ENCODE measurements at regions not wholly inside any gene's neighbourhood (a gene's known extent, or its start where the extent isn't known, plus 50 kb on each side); places are given as distances from the start of the nearest gene placed in this dataset.

GRCh38 chr2:241935774-241936173, 66.2 kb downstream of the RTP5 start:
- Histone ChIP-seq H3K36me3 (replicated peaks) (no peaks in the 10 kb centered on the region), H3K27me3 (ENCODE audit: low read depth) (no peaks in the 10 kb centered on the region), H3K4me3 (no peak overlapping the region), H3K4me1 (peaks cover 10% of the 10 kb centered on the region), H3K9me3 (no peaks in the 10 kb centered on the region; the same call in none of the 2 replicates)
- DNase-seq (ENCODE audit: low spot score in 2 of 2), result no peak
- in situ Hi-C loops (cut with MboI; ENCODE audit: low sequenced_read_pairs), result no loop called here

DNA sequence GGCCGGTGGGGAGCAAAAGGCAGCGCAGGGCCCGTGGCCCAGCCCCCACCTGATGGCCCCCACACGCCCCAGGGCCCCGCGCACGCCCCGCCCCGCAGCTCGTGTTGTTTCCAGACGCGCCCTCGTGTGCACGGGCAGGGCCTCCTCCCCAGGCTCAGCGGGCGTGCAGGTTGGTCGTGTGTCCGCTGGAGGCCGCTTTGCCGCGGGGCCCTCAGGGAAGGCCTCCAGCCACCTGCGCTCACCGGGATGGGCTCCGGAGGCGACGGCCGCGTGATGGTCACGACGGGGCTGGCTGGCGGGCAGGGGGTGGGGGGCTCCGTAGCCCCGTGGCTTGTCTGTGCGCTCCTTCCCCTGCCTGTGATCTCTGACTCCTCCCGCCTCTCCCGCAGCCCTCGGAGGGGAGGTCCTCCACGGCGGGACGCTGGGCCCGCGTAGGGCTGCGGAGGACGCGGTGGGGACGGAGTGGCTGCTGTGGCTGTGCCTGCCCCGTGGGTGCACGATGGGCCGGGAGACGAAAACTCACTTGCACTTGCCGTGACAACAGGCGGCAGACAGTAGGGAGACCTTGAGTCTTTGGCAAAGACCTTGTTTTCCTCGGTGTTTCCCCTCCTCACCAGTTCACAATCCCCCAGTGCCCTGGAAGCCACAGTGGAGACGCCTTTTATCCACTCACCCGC, 67.1 kb downstream of the RTP5 start:
- Histone ChIP-seq H3K27me3 (ENCODE audit: low read depth) (no peaks in the 10 kb centered on the region), H3K4me1 (peaks cover 10% of the 10 kb centered on the region), H3K9me3 (no peaks in the 10 kb centered on the region; the same call in none of the 2 replicates), H3K4me3 (no peak overlapping the region), H3K36me3 (replicated peaks) (no peaks in the 10 kb centered on the region)
- no peak for DNase-seq (ENCODE audit: low spot score in 2 of 2)
- in situ Hi-C loops (cut with MboI; ENCODE audit: low sequenced_read_pairs), result no loop called here

GRCh38 chr2:241937297-241937696, 67.8 kb downstream of the RTP5 start:
- DNase-seq (ENCODE audit: low spot score in 2 of 2), result no peak
- no peaks in the 10 kb centered on the region; the same call in none of the 2 replicates for H3K9me3 ChIP-seq
- H3K4me1 ChIP-seq, result peaks cover 10% of the 10 kb centered on the region
- no peaks in the 10 kb centered on the region for H3K36me3 ChIP-seq (replicated peaks)
- H3K27me3 ChIP-seq (ENCODE audit: low read depth), result no peaks in the 10 kb centered on the region
- in situ Hi-C loops (cut with MboI; ENCODE audit: low sequenced_read_pairs), result no loop called here
- no peak overlapping the region for H3K4me3 ChIP-seq

DNA sequence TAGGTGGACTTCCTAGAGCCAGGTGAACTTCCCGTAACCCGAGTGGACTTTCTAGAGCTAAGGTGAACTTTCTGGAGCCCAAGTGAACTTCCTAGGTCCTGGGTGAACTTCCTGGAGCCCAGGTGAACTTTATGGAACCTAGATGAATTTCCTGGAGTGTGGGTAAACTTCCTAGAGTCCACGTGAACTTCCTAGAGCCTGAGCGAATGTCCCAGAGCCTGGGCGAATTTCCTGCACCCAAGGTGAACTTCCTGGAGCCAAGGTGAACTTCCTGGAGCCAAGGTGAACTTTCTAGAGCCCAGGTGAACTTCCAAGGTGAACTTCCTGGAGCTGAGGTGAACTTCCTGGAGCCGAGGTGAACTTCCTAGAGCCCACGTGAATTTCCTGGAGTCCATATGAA, 70.0 kb downstream of the RTP5 start:
- H3K9me3 ChIP-seq, result no peaks in the 10 kb centered on the region; the same call in none of the 2 replicates
- in situ Hi-C loops (cut with MboI; ENCODE audit: low sequenced_read_pairs), result no loop called here
- no peak overlapping the region for H3K4me3 ChIP-seq
- no peaks in the 10 kb centered on the region for H3K27me3 ChIP-seq (ENCODE audit: low read depth)
- H3K36me3 ChIP-seq (replicated peaks), result no peaks in the 10 kb centered on the region
- DNase-seq (ENCODE audit: low spot score in 2 of 2), result no peak
- no peaks in the 10 kb centered on the region for H3K4me1 ChIP-seq

DNA sequence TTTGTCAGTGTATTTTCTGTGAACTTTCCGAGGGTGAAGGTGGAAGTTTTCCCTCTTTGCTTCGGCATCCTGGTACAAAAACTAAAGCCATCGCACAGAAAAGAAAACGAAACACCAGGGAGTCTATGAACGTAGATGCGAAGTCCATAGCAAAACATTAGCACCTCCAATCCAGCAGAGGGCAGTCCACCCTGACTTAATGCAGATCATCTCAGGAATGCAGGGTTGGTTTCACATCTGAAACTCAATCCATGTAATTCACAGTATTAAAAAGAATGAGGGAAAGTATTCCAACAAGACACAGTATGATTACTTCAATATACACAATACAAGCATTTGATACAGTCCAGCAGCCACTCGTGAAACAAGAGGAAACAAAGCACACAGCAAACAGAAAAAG, 70.8 kb downstream of the RTP5 start:
- in situ Hi-C loops (cut with MboI; ENCODE audit: low sequenced_read_pairs), result no loop called here
- Histone ChIP-seq H3K36me3 (replicated peaks) (no peaks in the 10 kb centered on the region), H3K9me3 (no peaks in the 10 kb centered on the region; the same call in none of the 2 replicates), H3K4me3 (no peak overlapping the region), H3K27me3 (ENCODE audit: low read depth) (no peaks in the 10 kb centered on the region), H3K4me1 (no peaks in the 10 kb centered on the region)
- DNase-seq (ENCODE audit: low spot score in 2 of 2), result no peak

DNA sequence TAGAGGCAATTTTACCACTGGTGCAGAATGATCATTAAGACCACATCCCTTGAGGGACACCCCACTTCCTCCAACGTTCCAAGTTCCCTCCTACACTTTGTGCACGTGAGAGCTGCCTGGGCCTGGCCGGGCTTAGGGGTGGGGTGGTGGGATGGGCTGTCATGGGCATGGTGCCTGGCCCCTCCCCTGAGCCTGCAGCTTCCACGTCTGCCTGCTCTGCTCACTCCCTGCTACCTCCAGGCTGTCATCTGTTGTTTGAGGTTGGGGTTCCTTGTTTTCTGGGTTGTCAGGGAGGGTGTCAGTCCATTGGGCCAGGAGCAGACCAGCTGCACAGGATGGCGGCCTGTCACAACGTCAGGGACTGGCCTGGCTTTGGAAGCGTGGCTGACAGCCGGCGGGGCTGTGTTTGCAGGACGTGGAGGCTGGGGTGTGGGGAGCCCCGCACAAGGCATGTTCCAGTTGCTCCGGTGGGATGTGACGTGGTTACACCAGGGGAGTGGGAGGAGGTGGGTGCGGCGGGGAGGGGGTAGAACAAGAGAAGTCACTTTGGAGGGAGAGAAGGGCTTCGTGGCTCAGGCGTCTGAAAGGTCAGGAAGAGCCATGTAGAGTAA, 72.3 kb downstream of the RTP5 start:
- Histone ChIP-seq H3K4me3 (no peak overlapping the region), H3K27me3 (ENCODE audit: low read depth) (no peaks in the 10 kb centered on the region), H3K4me1 (peaks cover 4% of the 10 kb centered on the region), H3K36me3 (replicated peaks) (no peaks in the 10 kb centered on the region), H3K9me3 (no peaks in the 10 kb centered on the region; the same call in none of the 2 replicates)
- in situ Hi-C loops (cut with MboI; ENCODE audit: low sequenced_read_pairs), result no loop called here
- peak in 1 of 2 experiments; percentile 4 for DNase-seq (ENCODE audit: low spot score in 2 of 2)

DNA sequence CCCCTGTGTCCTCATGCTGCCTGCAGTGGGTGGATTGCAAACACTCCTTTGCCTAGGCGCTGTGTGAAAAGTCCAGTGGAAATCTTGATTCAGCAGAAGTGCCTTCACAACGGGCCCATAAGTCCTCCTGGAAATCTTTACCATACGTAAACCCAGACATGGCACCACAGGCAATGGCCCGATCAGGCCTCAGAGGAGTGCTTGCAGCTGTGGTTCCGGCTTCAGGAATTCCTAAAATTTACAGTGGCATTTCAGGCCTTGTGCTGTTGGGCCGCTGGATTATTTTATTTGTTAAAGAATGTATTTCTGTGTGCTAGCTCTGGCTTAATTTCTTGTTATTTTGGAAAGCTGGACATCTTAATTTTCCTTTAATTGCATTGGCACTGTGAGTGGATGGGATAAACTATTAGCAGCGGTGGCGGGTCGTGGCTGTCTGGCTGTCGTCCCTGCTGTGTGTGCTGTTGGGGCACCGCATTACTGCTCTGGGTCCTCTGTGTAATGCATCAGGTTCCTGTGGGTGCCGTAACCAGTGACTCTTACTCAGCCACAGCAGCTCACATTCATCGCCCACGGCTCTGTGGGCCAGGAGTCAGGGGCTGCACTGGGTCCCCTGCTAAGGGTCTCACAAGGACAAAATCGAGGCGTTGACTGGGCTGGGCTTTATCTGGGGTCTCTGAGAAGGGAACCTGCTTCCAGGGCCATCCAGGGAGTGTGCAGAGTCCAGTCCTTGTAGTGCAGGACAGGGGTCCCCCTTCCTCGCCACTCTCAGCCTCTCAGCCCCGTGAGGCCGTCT, 73.1 kb downstream of the RTP5 start:
- peak in 1 of 2 experiments; percentile 6 for DNase-seq (ENCODE audit: low spot score in 2 of 2)
- in situ Hi-C loops (cut with MboI; ENCODE audit: low sequenced_read_pairs), result no loop called here
- no peaks in the 10 kb centered on the region; the same call in none of the 2 replicates for H3K9me3 ChIP-seq
- peaks cover 4% of the 10 kb centered on the region for H3K4me1 ChIP-seq
- H3K36me3 ChIP-seq (replicated peaks), result no peaks in the 10 kb centered on the region
- no peaks in the 10 kb centered on the region for H3K27me3 ChIP-seq (ENCODE audit: low read depth)
- H3K4me3 ChIP-seq, result no peak overlapping the region

DNA sequence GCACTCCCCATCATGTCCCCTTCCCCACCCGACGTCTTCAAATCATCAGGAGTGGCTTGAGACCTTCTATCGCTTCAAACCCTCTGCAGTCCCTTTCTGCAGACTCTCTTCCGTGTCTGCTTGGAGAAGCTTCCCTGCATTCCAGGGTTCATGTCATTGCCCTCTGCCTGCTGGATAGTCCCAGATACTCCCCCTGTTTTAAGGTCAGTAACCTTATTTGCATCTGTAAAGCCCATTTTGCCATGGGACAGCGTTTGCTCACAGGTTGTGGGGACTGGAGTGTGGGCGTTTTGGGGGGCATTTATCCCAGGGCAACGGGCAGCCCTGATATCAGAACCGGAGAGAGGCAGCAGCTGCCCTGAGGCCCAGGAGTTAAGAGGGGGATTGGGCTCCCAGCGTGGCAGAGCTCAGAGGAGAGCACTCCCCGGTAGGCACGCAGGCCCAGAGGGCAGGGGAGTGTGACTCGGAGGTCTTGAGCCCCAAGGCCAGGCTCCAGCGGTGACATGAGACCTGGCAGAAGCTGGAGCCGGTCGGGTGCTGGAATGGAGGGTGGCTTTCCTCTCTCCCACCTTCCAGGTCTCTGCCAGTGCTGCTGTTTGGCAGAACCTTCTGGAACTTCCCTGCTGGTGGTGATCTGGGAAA, 73.8 kb downstream of the RTP5 start:
- Histone ChIP-seq H3K4me3 (no peak overlapping the region), H3K9me3 (no peaks in the 10 kb centered on the region; the same call in 1 of the 2 replicates), H3K4me1 (peaks cover 4% of the 10 kb centered on the region), H3K27me3 (ENCODE audit: low read depth) (no peaks in the 10 kb centered on the region), H3K36me3 (replicated peaks) (no peaks in the 10 kb centered on the region)
- in situ Hi-C loops (cut with MboI; ENCODE audit: low sequenced_read_pairs), result no loop called here
- DNase-seq (ENCODE audit: low spot score in 2 of 2), result peak in 1 of 2 experiments; percentile 5

- Histone ChIP-seq H3K27me3 (ENCODE audit: low read depth) (no peaks in the 10 kb centered on the region), H3K9me3 (no peaks in the 10 kb centered on the region; the same call in 1 of the 2 replicates), H3K36me3 (replicated peaks) (no peaks in the 10 kb centered on the region), H3K4me3 (no peak overlapping the region), H3K4me1 (peaks cover 4% of the 10 kb centered on the region)
- peak in 1 of 2 experiments; percentile 2 for DNase-seq (ENCODE audit: low spot score in 2 of 2)
- in situ Hi-C loops (cut with MboI; ENCODE audit: low sequenced_read_pairs), result no loop called here
Observed at GRCh38 chr2:241943961-241944575, 74.5 kb downstream of the RTP5 start.

DNA sequence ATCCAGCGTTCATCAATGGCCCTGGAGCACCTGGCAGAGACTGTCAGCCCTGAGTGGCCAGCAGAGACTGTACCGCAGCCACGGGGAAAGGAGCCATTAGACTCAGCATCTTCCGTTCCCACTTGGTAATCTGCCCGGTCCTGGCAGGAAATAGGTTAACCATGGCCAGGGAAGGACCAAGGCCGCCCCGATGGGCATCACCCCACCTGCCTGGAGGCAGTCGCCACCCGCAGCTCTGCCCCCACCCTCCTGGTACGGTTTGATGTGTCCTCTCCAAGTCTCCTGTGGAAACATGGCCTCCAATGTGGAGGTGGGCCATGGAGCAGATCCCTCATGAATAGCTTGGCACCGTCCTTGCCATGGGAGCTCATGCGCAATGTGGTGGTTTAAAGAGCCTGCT, 75.3 kb downstream of the RTP5 start:
- Histone ChIP-seq H3K27me3 (ENCODE audit: low read depth) (no peaks in the 10 kb centered on the region), H3K9me3 (no peaks in the 10 kb centered on the region), H3K4me3 (no peak overlapping the region), H3K4me1 (peaks cover 4% of the 10 kb centered on the region), H3K36me3 (replicated peaks) (no peaks in the 10 kb centered on the region)
- DNase-seq (ENCODE audit: low spot score in 2 of 2), result no peak
- in situ Hi-C loops (cut with MboI; ENCODE audit: low sequenced_read_pairs), result no loop called here

DNA sequence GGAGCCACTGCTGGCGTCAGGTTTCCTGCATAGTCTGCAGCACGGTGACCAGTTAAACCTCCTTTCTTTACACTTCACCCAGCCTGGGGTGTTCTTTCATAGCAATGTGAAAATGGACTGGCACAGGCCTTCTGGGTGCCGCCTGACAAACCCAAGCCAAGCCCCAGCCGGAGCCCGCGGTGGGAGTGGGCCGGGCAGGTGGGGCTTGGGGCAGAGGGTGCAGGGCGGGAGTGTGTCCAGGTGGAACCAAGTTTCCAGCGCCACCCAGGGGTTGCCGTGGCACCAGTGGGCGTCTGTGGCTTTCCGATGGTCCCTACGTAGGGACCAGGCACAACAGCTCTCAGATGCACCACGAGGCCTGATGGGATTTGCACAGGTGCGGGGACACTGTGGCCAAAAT, 75.8 kb downstream of the RTP5 start:
- Histone ChIP-seq H3K4me1 (peaks cover 4% of the 10 kb centered on the region), H3K36me3 (replicated peaks) (no peaks in the 10 kb centered on the region), H3K27me3 (ENCODE audit: low read depth) (no peaks in the 10 kb centered on the region), H3K4me3 (no peak overlapping the region), H3K9me3 (no peaks in the 10 kb centered on the region)
- in situ Hi-C loops (cut with MboI; ENCODE audit: low sequenced_read_pairs), result no loop called here
- peak in 1 of 2 experiments; percentile 4 for DNase-seq (ENCODE audit: low spot score in 2 of 2)

DNA sequence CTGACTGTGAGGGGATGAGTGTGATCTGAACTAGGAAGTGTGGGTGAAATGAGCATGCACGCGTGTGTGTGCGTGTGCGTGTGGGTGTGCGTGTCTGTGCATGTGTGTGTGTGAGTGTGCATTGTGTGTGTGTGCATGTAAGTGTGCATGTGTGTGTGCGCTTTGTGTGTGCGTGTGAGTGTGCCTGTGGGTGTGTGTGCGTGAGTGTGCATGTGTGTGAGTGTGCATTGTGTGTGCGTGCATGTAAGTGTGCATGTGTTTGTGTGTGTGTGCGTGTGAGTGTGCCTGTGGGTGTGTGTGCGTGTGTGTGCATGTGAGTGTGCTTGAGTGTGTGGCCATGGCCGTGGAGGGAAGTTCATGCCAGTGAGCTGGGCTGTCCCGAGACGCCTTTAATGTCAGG, 76.3 kb downstream of the RTP5 start:
- Histone ChIP-seq H3K4me1 (peaks cover 4% of the 10 kb centered on the region), H3K27me3 (ENCODE audit: low read depth) (no peaks in the 10 kb centered on the region), H3K9me3 (no peaks in the 10 kb centered on the region), H3K36me3 (replicated peaks) (no peaks in the 10 kb centered on the region), H3K4me3 (no peak overlapping the region)
- no peak for DNase-seq (ENCODE audit: low spot score in 2 of 2)
- in situ Hi-C loops (cut with MboI; ENCODE audit: low sequenced_read_pairs), result no loop called here

GRCh38 chr2:241946306-241947003, 76.9 kb downstream of the RTP5 start:
- Histone ChIP-seq H3K27me3 (ENCODE audit: low read depth) (no peaks in the 10 kb centered on the region), H3K36me3 (replicated peaks) (no peaks in the 10 kb centered on the region), H3K4me1 (peaks cover 6% of the 10 kb centered on the region), H3K9me3 (no peaks in the 10 kb centered on the region), H3K4me3 (no peak overlapping the region)
- in situ Hi-C loops (cut with MboI; ENCODE audit: low sequenced_read_pairs), result no loop called here
- DNase-seq (ENCODE audit: low spot score in 2 of 2), result peak; percentile 9 to 34

Measured in HAP-1 (cell line).